Body of pancreas (tissue), 4 donors: ENCODE measurements at regions not wholly inside any gene's neighbourhood (a gene's known extent, or its start where the extent isn't known, plus 50 kb on each side); places are given as distances from the start of the nearest gene placed in this dataset.
"Not testable (repeated sequence)": the region's sequence is repeated elsewhere in the genome, so short reads cannot be mapped to it uniquely, and the experiment has no call there.

Experiments
- ATAC-seq: fragments of 150-250 bp; one replicate; pipeline ENCODE4 v1.9.1; 2016
- DNase-seq, 4 donors: peaks; one replicate each; pipeline ENCODE4 v3.0.0-alpha.2; 2019
- H3K27ac ChIP-seq, 4 donors: fragments of 200-600 bp; sonication (generic); 1 replicate in 3 of 4; 2 replicates in 1 of 4; pipeline versions ENCODE4 v1.5.1 to v1.6.1; 2016 to 2019; ENCODE audit warnings: mild to moderate bottlenecking in 1 of 4, mixed read lengths in 1 of 4, moderate library complexity in 1 of 4
- H3K27me3 ChIP-seq, 2 donors: fragments of 200-600 bp; sonication (generic); one replicate each; pipeline ENCODE4 v1.6.0; 2016; ENCODE audit warnings: mild to moderate bottlenecking in 1 of 2
- H3K36me3 ChIP-seq, 2 donors: fragments of 200-600 bp; sonication (generic); replicated peaks in 1 of 2; 2 replicates each; pipeline ENCODE4 v1.5.1; 2016; ENCODE audit warnings: low read depth in 2 of 2; ENCODE audit not compliant: insufficient read depth in 1 of 2
- H3K4me1 ChIP-seq: fragments of 200-600 bp; sonication (generic); one replicate; pipeline ENCODE4 v1.6.0; 2016
- H3K4me3 ChIP-seq, 2 donors: fragments of 200-600 bp; sonication (generic); 1 replicate in 1 of 2; 2 replicates in 1 of 2; pipeline ENCODE4 v1.5.1; 2016 to 2019
- H3K9me3 ChIP-seq, 3 donors: fragments of 200-600 bp; sonication (generic); 1 replicate in 2 of 3; 2 replicates in 1 of 3; pipeline ENCODE4 v1.5.1; 2016
- POLR2A ChIP-seq, 3 donors: fragments of 450-650 bp; IDR thresholded peaks; one replicate each; pipeline ENCODE4 v1.6.1; 2016; ENCODE audit warnings: antibody characterized with exemption in 3 of 3, mild to moderate bottlenecking in 2 of 3
- WGBS, 2 donors: methylation state at CpG; one replicate each; pipeline ENCODE4 v1.1.5; 2017; 5-methylcytosine and 5-hydroxymethylcytosine counted together
- intact Hi-C: fragments of 100-400 bp; cut with DNase I; formaldehyde crosslinking; loops from one replicate; pipeline ENCODE4 v1.15.1; 2023
- TF ChIP-seq, protein P1 (sequence below), 7 experiments: fragments of 450-650 bp in 4 of 7; fragments of 200-600 bp in 3 of 7; sonication (generic) in 3 of 7; IDR thresholded peaks; one replicate each; pipeline ENCODE4 v1.5.1; 2016 to 2019; ENCODE audit warnings: antibody characterized with exemption in 7 of 7

DNA sequence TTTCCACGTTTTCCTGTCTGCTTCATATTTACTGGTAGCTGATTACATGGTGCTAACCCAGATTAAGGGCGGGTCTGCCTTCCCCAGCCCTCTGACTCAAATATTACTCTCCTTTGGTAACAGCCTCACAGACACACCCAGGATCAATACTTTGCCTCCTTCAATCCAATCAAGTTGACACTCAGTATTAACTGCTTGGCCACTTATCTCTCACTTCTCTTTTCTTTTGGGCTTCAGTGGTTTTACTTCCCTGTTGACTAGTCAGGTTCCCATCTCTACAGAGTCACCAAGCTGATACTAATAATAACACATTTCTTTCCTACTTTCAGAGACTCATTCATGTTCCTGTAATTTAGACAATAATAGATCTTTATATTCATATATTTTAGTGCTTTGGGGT, 302.2 kb upstream of the MAP2 start:
- H3K4me3 ChIP-seq = no peak overlapping the region
- ATAC-seq = no peak

DNA sequence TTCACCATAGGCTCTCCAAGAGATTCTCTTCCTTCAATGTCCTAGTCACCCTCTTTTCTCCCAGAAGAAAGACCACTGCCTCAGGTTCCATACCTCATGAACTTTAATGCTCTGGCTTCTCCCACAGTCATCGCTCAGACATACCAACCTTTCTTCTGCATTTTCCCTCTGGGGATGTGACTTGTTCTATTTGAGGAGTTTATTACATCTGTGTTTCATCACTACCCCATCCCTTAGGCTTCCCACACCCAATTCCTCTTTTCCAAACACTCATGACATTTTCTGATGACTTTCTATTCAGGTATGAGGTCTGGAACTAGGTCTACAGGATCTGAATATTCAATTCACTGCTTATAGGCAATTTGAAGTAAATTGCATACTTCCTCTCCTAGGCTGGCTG, 298.6 kb upstream of the MAP2 start:
- H3K27ac ChIP-seq = no peak overlapping the region
- H3K4me3 ChIP-seq = no peak overlapping the region
- H3K9me3 ChIP-seq = no peaks in the 10 kb centered on the region
- no peaks in the 10 kb centered on the region for H3K36me3 ChIP-seq
- intact Hi-C loops = no loop called here
- TF ChIP-seq POLR2A (IDR thresholded peaks at IDR 0.05) = no peak
- TF ChIP-seq, protein P1, sequence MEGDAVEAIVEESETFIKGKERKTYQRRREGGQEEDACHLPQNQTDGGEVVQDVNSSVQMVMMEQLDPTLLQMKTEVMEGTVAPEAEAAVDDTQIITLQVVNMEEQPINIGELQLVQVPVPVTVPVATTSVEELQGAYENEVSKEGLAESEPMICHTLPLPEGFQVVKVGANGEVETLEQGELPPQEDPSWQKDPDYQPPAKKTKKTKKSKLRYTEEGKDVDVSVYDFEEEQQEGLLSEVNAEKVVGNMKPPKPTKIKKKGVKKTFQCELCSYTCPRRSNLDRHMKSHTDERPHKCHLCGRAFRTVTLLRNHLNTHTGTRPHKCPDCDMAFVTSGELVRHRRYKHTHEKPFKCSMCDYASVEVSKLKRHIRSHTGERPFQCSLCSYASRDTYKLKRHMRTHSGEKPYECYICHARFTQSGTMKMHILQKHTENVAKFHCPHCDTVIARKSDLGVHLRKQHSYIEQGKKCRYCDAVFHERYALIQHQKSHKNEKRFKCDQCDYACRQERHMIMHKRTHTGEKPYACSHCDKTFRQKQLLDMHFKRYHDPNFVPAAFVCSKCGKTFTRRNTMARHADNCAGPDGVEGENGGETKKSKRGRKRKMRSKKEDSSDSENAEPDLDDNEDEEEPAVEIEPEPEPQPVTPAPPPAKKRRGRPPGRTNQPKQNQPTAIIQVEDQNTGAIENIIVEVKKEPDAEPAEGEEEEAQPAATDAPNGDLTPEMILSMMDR (IDR thresholded peaks at IDR 0.05) = no peak
- WGBS, 2 donors = 85 to 96% methylated on average over 1 of the region's 1 CpG
- no peaks in the 10 kb centered on the region for H3K4me1 ChIP-seq
- no peaks in the 10 kb centered on the region for H3K27me3 ChIP-seq
- ATAC-seq (no peak), DNase-seq (no peak)

More for the DNA sequence above, 302.2 kb upstream of the MAP2 start:
- no peak for TF ChIP-seq POLR2A (IDR thresholded peaks at IDR 0.05)
- TF ChIP-seq, protein P1 (IDR thresholded peaks at IDR 0.05) = no peak
- WGBS, 2 donors = 53 to 80% methylated on average over 2 of the region's 2 CpGs
- H3K36me3 ChIP-seq = no peaks in the 10 kb centered on the region
- intact Hi-C loops = no loop called here
- no peaks in the 10 kb centered on the region for H3K9me3 ChIP-seq
- no peaks in the 10 kb centered on the region for H3K27me3 ChIP-seq
- H3K27ac ChIP-seq = no peak overlapping the region
- no peak for DNase-seq
- no peaks in the 10 kb centered on the region for H3K4me1 ChIP-seq

DNA sequence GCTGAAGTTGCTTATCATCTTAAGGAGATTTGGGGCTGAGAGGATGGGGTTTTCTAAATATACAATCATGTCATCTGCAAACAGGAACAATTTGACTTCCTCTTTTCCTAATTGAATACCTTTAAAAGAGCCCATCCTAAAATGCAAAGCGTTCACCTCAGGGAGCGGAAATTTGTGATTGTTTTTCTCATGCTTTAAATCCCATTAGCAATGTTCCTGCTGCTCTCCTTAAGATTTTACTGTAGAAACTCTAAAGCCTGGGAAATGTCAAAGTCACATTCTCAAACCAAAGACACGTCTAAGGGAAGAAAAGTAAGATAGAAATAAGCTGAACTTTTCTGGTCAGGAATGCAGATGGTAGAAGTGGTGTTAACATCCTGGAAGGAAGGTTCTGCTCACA, 285.8 kb upstream of the MAP2 start:
- intact Hi-C loops = no loop called here
- Histone ChIP-seq H3K9me3 (no peaks in the 10 kb centered on the region), H3K36me3 (no peaks in the 10 kb centered on the region), H3K4me3 (no peak overlapping the region), H3K4me1 (no peaks in the 10 kb centered on the region), H3K27ac (no peak overlapping the region), H3K27me3 (no peaks in the 10 kb centered on the region)
- DNase-seq (no peak), ATAC-seq (no peak)
- TF ChIP-seq, protein P1 (IDR thresholded peaks at IDR 0.05) = no peak
- no peak for TF ChIP-seq POLR2A (IDR thresholded peaks at IDR 0.05)
- 49 to 78% methylated on average over 3 of the region's 3 CpGs for WGBS, 2 donors

DNA sequence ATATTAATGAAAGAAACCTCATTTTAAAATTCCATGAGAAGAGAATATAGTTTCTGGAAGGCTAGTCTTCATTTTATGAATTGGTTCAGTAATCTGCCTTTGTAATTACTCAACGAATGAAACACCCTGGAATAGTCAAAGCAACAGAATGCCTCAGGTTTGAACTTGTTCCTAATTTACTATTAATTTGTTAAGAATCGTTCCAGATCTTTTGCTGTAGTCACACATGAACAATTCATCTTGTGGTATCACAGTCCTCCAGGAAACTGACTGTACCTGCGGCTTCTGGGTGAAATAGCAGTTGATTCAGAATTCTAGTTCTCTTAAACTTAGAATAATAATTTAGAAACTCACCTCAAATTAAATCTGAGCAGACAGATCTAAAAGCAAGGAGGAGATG, 282.7 kb upstream of the MAP2 start:
- ATAC-seq (no peak), DNase-seq (no peak)
- intact Hi-C loops = no loop called here
- Histone ChIP-seq H3K27me3 (no peaks in the 10 kb centered on the region), H3K9me3 (no peaks in the 10 kb centered on the region), H3K4me1 (no peaks in the 10 kb centered on the region), H3K4me3 (no peak overlapping the region), H3K36me3 (no peaks in the 10 kb centered on the region), H3K27ac (no peak overlapping the region)
- 55 to 64% methylated on average over 3 of the region's 3 CpGs for WGBS, 2 donors
- no peak for TF ChIP-seq POLR2A (IDR thresholded peaks at IDR 0.05)
- TF ChIP-seq, protein P1 (IDR thresholded peaks at IDR 0.05) = no peak

DNA sequence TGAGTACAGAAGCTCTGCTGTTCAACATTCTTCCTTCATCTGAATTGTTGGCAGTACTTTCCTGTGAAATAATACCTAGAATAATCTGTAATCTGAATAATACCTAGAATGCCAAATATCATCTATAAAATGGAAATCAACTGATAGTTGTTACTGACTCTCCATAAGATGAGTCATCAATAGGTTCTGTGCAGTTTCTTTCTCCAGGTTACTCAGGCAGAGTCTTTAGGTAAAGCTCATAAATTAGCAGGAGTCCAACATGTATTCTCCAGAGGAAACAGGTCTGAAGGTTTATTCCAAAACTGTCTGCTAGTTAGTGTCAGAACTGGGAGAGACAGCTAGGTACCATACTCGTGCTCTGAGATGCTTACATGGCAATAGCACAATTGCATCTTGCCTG, 282.0 kb upstream of the MAP2 start:
- no peak for ATAC-seq
- WGBS, 2 donors = 73 to 82% methylated on average over 1 of the region's 1 CpG
- no peaks in the 10 kb centered on the region for H3K27me3 ChIP-seq
- H3K36me3 ChIP-seq = no peaks in the 10 kb centered on the region
- no peak for DNase-seq
- H3K9me3 ChIP-seq = no peaks in the 10 kb centered on the region
- no peaks in the 10 kb centered on the region for H3K4me1 ChIP-seq
- H3K27ac ChIP-seq = no peak overlapping the region
- intact Hi-C loops = no loop called here
- TF ChIP-seq, protein P1 (IDR thresholded peaks at IDR 0.05) = no peak
- TF ChIP-seq POLR2A (IDR thresholded peaks at IDR 0.05) = no peak
- H3K4me3 ChIP-seq = no peak overlapping the region

DNA sequence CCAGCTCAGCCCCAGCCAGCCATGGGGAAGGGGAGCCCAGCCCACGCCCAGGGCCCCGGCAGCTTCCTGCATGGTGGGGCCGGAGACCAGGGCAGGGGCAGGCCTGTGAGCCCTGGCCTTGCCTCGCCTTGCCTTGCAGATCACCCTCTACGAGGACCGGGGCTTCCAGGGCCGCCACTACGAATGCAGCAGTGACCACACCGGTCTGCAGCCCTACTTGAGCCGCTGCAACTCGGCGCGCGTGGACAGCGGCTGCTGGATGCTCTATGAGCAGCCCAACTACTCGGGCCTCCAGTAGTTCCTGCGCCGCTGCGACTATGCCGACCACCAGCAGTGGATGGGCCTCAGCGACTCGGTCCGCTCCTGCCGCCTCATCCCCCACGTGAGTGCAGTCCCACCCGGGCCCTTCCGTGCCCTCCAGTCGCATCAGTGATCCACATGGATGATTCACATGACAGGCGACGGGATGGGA, 278.6 kb upstream of the MAP2 start:
- WGBS, 2 donors = 87 to 95% methylated on average over 22 to 29 of the region's 30 CpGs
- H3K9me3 ChIP-seq, DNase-seq, intact Hi-C loops, H3K27ac ChIP-seq, H3K4me3 ChIP-seq, ATAC-seq, H3K36me3 ChIP-seq, H3K27me3 ChIP-seq, H3K4me1 ChIP-seq: not testable (repeated sequence)
